ENCODE measurements at regions not wholly inside any gene's neighbourhood (a gene's known extent, or its start where the extent isn't known, plus 50 kb on each side); places are given as distances from the start of the nearest gene placed in this dataset.

DNA sequence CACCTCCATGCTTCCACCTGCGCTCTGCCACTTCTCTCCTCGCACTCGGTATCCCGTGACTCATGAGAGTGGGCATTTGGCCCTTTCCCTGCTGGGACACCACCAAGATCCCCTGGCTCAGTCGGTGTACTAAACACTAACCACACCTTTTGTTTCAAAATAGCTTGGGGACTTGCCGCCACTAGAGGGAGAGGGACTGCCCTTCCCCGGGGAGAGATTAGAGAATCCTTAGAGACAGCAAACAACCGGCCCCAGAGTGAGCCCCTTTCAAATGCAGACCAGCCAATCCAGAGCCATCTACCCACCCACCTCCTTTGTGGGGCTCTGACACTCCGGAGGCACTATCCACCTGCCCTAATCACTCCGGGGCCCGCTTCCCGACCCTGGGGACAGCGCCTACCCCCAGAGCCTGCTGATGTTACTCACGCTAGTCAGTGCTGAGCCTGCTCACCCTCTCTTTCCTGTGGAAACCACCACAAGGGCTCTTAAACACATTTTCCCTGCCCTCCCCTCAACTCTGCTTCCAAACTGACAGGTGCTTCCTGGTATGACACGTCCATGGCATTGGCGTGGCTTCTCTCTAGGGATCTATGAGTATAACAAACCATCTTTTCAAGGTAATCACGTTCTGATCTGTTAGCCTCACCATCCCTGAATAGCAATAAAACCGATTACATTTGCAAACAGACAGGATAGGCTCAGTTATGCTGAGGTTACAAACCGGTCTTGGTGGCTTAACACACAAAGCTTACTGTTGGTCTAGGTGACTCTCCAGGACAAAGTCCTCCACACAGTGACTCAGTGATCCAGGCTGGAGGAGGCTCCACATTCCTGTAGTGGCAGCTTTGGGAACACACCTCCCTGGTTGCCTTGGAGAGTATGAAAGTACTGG is 180.1 kb upstream of the MVB12B start:
- TF ChIP-seq CTCF (conservative IDR thresholded peaks at IDR 0.05; ENCODE audit: low read depth, low read length) (peak; percentile 66), EZH2 (IDR thresholded peaks at IDR 0.05; ENCODE audit: borderline replicate concordance, low read depth, low read length, poor library complexity, severe bottlenecking) (no peak)
